Hepatocyte (in vitro differentiated cells): ENCODE measurements at regions not wholly inside any gene's neighbourhood (a gene's known extent, or its start where the extent isn't known, plus 50 kb on each side); places are given as distances from the start of the nearest gene placed in this dataset.

ENCODE experiments used
- CTCF ChIP-seq: fragments of 200-600 bp; sonication (generic); IDR thresholded peaks from 2 replicates; pipeline ENCODE4 v1.5.1; 2016; ENCODE audit warnings: antibody characterized with exemption, mild to moderate bottlenecking; ENCODE audit not compliant: poor library complexity
- EZH2 ChIP-seq: fragments of 200-600 bp; sonication (generic); IDR thresholded peaks from 2 replicates; pipeline ENCODE4 v1.6.1; 2016; ENCODE audit warnings: antibody characterized with exemption, mild to moderate bottlenecking, borderline replicate concordance
- EZH2phosphoT487 ChIP-seq: fragments of 200-600 bp; sonication (generic); IDR thresholded peaks from one replicate; pipeline ENCODE4 v1.6.1; 2018; ENCODE audit warnings: antibody characterized with exemption, mild to moderate bottlenecking, low read depth, moderate library complexity; ENCODE audit not compliant: unreplicated experiment, severe bottlenecking

- no peak for TF ChIP-seq CTCF
- TF ChIP-seq EZH2 = no peak
- no peak for TF ChIP-seq EZH2phosphoT487
These were observed 141.6 kb upstream of the CHD1 start for GRCh38 chr5:99070362-99070761.
